HG02943 (cell line): ENCODE measurements at regions not wholly inside any gene's neighbourhood (a gene's known extent, or its start where the extent isn't known, plus 50 kb on each side); places are given as distances from the start of the nearest gene placed in this dataset.

Source experiments
- ATAC-seq: cut with Tn5 transposase; IDR thresholded peaks from one replicate; pipeline ENCODE4 v1.9.1; 2021; ENCODE audit warnings: mild to moderate bottlenecking, low read depth, moderate library complexity; ENCODE audit not compliant: unreplicated experiment

DNA sequence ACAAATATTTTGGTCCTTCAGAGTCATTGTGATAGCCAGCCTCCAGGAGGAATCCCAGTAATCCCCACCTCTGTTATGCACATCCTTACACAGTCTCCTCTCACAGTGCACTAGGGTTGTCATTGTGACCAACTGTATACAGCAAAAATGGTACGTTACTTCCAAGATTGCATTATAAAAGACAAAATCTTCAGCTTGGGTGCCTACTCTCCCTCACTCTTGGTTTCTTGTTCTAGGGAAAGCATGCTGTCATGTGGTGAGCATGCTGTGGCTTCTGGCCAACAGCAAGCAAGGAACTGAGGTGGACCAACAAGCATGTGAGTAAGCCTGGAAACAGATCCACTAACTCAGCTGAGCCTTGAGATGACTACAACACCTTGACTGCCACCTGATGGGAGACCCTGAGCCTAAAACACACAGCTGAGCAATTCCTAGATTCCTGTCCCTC, 130.1 kb upstream of the DST start:
- no peak for ATAC-seq

DNA sequence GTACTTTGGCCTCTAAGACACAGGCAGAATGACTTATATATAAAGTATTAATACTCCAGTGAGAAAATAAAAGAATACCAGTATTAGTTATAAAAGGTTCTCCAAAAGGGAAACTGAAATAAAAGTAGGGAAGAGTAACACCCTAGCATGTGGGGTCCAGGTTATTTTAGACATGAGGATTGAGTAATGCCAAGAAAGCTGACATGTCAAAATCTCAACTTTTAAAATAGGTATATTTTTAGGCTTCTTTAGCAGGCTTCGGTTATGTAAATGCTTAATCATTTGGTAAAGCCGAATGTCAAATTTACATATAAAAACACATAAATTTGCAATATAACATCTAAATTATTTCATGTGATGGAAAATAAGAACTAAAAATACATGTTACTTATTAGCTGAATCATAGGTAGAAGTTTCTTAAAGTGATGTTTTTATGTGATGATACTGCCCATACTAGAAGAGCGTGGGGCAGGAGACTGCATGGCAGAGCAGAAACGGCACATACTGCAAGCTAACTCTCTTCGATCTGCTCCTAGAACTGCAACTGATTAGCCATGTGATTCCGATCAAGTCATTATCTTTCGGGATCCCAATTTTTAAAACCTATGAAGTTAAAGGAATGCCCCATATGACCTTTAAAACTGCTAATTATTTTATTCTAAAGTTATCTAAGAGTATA, 129.4 kb upstream of the DST start:
- no peak for ATAC-seq

DNA sequence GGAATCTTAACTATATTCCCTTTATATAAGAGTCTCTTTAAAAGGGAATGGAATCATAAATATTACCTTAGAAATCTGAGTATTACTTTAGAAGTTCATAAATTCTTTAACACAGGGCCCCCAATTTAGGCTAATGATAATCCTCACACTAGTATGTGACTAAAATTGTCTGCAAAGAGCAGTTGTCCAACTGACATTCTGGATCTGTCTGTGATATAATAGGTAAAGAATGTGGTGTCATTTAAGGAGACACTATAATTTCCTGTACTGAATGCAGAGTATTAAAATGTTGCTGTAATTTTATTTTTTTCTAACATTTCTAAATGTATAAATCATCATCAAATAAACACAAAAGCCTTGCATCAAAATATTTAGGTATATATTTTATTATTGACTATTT, 128.5 kb upstream of the DST start:
- ATAC-seq, result no peak

DNA sequence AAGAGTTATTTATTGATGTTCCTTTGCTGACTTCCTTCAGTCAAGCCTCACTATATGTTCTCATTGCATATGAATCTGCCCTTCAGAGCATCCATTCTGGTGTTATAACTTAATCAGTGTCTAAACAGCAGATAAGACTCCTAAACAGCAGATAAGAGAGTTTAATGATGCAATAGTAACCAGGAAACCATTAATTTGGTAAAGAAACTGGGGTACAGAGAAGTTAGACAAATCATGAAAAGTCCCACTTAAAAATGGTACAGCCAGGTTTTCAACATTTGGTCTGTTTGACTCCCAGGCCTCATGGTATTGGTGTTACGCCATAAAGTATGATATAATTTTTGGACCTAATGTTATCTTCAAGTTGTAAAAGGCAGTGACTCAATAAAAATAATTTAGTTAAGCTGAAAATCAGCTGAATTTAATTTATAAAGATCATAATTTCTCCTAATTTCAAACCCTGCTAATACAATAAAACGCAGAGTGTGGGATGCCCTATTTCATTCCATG, 127.4 kb upstream of the DST start:
- no peak for ATAC-seq

DNA sequence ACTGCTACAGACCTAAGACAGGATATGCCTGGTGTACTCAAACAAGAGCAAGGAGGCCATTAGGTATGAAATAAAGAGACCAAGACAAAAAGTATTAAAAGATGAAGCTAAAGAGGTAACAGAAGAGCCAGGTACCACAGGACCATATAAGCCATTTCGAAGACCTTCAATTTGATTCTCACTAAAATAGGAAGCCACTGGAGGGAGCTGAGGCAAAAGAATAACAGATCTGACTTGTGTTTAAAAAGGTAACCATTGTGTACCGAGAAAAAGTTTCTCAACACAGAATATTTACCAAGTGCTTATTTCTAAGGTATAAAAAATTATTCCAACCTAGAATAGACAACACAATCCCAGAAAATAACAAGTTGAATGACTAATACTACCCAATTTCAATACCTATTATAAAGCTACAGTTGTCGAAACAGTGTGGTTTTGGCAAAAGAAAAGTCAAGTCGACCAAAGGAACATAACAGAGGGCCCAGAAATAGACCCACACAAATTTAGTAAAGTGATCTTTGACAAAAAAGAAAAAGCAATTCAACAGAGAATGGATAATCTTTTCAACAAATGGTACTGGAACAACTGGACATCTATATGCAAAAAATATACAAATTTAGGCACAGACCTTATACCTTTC, 125.3 kb upstream of the DST start:
- no peak for ATAC-seq

DNA sequence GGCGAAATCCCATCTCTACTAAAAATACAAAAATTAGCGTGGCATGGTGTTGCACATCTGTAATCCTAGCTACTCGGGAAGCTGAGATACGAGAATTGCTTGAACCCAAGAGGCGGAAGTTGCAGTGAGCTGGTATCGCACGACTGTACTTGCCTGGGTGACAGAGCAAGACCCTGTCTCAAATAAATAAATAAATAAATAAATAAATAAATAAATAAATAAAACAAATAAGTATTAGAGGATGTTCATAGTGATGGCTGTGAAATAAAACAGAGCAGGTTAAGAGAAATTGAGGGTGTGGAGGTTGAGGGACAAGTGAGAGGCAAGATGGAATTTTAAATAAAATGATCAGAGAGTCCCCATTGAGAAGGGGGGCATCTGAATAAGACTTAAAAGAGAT, 124.7 kb upstream of the DST start:
- no peak for ATAC-seq

DNA sequence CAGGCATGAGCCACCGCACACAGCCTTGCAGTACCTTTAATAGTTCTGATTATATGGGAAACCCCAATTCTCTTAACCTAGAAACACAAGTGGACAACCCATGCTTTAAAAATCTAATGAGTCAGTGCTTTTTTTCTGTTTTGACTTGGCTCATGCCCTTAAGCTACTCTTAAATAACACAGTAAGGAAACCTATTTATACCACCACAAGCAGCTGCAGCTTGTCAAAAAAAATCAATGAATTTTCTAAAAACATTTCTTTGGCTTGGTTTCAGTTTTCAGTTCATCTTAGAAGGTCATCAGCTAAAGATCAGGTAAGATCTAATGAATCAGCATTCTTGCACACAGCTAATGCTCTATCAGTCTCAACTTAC, 124.1 kb upstream of the DST start:
- peak; percentile 81 for ATAC-seq

DNA sequence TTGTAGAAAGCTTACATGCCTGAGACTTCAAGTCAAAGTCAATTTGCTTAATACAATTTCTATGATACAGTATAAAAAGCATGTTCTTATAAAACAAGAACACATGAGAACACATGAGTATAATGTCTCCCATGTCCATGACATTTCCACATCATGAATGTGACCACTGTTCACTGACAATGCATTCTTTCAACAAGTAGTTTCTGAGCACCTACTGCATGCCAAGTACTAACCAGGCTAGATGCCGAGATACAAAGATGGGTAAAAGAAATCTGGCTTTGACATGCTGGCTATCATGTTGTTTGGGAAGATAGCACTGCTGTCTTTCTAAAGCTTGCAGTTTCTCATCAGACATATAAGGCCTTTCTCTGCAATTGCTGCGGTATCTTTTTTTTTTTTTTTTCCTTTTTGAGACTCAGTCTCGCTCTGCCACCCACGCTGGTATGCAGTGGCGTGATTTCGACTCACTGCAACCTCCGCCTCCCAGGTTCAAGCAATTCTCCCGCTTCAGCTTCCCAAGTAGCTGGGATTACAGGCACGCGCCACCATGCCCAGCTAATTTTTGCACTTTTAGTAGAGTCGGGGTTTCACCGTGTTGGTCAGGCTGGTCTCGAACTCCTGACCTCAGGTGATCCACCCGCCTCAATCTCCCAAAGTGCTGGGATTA, 123.6 kb upstream of the DST start:
- no peak for ATAC-seq

DNA sequence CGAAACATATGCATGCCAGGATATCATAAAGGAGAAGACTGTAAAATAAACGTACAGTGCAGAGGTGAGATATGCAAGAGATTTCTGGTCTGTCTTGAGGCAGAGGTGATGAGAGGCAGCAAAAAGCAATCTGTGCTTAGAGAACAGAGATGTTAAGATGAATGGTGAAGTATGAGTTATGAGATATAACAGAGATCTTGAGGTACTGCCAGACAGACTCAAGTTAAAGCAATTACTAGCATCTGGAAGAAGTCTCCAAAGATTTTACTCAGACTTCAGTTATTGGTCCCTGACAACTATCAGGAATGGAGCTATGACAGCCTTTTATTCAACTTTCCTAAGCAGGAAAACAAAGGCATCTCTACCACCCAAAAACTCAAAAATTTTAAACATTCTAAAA, 122.8 kb upstream of the DST start:
- ATAC-seq, result no peak

DNA sequence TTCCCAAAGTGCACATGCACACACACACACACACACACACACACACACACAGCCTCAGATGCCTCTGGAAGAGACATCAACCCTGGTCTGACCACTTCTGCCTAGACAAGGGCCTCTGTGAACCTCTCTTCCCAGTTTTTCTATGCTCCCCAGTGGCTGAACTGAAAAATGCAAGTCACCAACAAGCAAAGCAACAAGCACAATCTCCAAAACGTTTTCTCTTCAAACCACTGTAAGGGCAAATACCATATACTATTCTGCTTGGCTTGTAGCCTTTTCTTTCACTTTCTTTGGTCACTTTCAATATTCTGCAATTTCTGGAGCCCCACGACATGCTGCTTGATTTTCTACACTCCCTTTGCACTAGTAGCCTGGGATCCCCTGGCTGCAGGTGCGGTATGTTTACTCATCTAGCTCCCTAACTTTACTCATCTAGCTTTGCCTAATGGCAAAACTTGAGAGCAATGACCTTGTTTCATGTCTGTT, 121.4 kb upstream of the DST start:
- peak; percentile 26 for ATAC-seq

DNA sequence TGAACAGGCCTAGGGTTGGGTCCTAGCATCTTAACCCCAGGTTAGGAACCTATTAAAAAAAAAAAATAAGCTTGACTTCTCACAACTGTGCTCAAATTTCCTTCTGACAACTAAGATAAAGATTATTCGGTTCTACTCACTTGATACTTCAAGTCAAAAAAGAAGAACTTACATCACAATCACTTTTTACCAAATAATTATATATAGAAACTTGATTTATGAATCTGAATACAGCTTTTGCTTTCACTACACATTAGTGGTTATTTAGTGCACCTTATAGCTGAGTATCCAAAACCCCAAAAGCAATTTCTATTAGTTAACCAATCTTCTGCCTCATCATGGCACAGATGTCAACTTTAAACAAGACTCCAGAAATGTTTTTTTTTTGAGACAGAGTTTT, 119.0 kb upstream of the DST start:
- no peak for ATAC-seq

DNA sequence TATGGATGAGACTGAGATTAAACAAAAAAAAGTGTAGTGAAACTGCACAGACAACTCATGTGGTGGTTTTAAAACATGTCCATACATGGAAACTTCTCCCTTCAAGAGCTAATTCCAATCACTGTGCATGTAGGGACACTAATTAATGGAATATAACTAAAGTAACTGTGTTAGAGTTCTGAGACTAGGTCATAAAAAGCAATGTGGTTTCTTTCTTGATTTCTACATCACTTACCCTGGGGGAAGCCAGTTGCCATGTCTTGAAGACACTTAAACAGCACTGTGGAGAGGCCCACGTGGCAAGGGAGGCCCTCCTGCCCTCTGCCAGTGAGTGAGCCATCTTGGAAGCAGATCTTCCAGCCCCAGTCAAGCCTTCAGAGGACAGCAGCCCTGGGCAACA, 118.2 kb upstream of the DST start:
- no peak for ATAC-seq

DNA sequence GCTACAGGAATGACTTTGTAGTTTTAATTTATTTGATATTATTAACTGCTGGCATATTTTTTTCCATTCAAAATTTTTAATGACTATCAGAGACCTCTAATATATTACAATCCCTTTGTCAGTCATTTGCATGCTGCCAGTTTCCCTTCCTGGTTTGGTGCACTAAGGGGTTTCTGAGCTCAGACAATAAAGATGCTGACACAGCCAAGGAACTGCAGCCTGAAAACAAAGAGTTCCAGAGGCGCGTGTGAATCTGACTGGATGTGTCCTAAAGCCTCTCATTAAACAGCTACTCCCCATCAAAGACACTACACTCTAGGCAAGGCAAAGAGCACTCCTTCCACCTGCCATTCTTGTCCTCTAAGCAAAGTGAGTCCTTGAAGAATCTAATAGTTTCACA, 116.8 kb upstream of the DST start:
- no peak for ATAC-seq

DNA sequence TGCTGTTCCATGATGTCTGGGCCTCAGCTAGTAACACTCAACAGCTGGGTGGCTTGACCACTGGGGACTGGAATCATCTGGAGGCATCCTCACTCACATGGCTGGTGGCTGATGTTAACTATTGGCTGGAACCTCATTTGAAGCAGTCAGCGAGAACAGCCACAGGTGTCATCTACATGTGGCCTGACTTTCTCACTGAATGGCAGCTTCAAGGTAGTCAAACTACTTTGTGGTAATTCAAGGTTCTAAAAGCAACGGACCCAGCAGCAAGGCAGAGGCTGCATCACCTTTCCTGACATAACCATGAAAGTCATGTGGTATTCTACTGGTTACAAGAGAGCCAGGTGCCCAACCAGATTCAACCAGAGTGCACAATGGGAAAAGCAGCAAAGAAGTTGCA, 115.9 kb upstream of the DST start:
- no peak for ATAC-seq

DNA sequence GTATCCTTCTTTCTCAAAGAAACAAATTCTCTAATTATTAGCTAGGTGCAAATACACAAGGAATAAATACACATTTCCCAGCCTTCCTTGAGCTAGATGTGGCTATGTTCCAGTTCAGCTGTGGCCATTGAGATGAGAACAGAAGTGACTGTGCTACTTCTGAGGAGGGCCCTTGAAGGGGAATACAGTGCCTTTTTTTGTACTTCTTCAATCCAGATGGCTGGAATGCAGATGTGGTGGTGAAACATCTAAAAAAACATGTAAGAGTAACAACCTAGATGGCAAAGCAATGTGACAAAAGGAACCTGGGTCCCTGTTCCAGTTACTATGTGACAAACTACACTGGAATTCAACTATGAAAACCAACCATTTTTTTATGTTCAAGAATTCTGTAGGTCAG, 115.4 kb upstream of the DST start:
- ATAC-seq, result no peak

DNA sequence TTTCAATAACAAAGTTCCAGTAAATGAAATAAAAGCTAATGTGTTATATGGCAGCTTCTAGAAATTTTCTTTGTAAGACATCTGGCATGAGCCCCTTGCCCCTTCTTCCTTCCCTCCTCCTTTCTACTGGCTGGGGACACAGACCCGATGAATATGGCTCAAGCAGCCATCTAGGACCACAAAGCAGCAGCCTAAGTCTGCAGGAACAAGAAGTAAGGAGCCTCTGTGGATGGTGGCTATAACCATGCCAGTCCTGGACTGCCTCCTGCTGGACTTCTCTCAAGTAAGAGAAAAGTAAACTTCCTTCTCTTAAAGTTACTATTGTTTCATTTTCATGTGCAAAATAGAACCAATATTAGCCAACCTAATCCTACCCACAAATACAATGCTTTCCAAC, 114.9 kb upstream of the DST start:
- ATAC-seq, result no peak

DNA sequence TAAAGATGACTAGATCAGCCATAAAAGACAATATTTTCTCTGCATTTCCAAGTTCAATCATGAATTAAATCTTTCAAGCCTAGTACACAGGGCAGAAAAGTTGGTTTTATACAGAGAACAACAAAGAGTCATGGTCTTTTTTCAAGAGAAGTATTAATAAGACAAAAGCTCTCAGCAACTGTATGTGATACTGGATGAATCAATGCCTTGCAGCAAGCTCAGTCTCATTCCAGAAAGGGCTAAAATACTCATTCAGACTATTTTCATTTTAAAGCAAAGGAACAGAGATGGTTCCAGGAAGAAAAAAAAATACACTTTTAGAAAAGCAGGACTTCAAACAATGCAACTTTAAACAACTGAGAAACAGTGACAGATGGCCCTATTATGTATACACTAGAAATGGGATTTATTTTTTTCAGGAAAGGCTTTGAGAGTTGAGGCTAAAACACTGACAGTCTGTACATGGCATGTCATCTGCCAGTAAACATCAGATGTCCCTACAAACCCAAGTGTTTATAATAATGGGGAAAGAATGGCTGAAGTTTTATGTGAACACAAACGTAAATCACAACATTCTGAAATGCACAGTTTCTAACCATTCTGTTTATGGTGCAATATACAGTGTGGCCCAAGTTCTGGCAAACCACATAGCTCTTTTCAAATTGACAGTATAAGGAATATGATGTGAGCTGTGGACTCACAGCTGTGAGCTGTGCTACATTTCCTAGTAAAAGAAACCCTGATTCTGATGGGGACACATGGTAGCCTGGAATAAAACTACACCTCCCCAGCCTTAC, 114.3 kb upstream of the DST start:
- ATAC-seq, result no peak

DNA sequence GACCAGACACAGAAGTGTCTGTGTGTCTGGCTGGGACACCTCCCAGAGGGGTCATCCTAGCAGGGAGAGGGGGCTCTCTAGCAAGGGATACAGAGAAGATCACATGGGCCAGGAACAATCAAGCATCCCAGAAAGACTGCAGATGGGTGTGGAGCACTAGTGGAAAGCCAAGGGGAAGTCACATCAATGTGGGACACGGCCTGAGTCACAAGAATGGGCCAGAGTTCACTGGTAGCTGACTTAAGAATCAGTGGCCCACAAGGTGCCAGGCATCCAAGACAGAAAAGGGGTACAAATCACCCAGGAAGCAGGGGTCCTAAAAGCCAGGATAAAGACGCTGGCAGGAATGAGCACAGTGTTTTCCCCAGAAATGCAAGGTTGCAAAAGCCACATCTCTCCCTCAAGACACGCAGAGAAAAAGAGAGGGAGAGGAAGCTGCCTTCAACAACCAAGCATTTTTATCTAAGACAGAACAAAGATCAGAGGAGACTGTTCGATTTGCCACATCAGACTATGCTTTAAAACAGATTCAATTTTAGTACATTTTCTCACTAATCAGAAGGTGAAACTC, 113.6 kb upstream of the DST start:
- no peak for ATAC-seq

DNA sequence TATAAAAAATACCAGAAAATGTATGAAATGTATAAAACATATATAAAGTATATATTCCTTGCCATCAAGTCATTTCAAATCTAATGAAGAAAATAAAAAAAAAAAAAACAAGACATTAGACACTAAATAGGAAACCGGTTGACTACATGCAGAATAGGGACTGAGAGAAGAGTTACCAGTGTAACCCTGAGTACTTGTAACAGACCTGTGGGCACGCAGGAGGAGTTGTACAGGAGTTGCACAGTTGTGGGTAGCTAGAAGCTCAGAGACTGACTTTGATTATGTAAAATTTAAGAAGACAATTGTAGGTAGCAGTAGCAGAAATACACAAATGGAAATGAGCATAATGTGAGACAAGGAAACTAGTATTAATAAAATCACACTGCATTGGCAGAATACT, 112.4 kb upstream of the DST start:
- ATAC-seq, result no peak

DNA sequence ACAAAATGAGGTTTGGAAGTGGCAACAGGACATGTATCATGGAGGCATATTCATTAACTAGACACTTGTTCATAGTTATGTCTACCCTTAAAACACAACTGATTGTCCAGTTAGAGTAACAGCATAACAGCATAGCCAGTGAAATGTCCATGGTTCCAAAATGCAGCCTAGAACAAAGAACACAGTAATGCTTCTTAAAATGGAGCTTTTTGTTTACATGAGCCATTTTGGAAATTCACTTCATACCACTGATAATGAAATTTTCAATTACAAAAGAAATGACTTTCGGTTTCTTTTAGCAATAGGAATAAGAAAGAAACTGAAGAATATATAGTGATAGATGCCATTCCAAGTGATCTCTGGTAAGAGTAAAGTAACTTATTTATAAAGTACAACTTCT, 111.1 kb upstream of the DST start:
- no peak for ATAC-seq

DNA sequence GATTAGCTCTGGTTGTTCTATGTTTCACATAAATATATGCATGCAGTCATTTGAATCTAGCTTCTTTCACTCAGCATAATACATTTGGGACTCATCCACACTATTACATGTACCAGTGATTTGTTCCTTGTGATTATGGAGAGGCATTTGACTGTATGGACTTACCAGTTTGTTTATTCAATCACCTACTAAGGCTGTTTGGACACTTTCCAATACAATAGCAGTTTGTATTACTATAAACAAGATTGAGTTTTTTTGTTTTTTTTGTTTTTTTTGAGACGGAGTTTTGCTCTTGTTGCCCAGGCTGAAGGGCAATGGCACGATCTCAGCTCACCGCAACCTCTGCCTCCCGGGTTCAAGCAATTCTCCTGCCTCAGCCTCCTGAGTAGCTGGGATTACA, 109.8 kb upstream of the DST start:
- ATAC-seq, result no peak
